AG04449 (cell line): ENCODE measurements at regions not wholly inside any gene's neighbourhood (a gene's known extent, or its start where the extent isn't known, plus 50 kb on each side); places are given as distances from the start of the nearest gene placed in this dataset.

Experiments
- CTCF ChIA-PET: fragments of 350-600 bp; formaldehyde crosslinking; extraction: SDS; loops from one replicate; lab custom pipeline; 2021; ENCODE audit warnings: antibody characterized with exemption; lab: Yijun Ruan, JAX
- POLR2A ChIA-PET: fragments of 400-600, 350-600 bp; formaldehyde crosslinking; extraction: SDS; loops from one replicate; lab custom pipeline; 2020; ENCODE audit warnings: antibody characterized with exemption, inconsistent platforms; lab: Yijun Ruan, JAX
- DNase-seq: peaks from one replicate; pipeline ENCODE4 v3.0.0-alpha.2; 2010; ENCODE audit warnings: low read depth, low spot score
- H3K4me3 ChIP-seq: 2 replicates; pipeline ENCODE4 v1.5.1; 2011; ENCODE audit warnings: low read depth, mild to moderate bottlenecking, control low read depth, low read length
- CTCF ChIP-seq: IDR thresholded peaks from one replicate; pipeline ENCODE4 v1.5.1; 2011; ENCODE audit warnings: mild to moderate bottlenecking, moderate library complexity, low read length, control low read depth, inconsistent platforms; ENCODE audit not compliant: insufficient read depth; ENCODE audit errors: missing control alignments

- DNase-seq, result no peak
- TF ChIP-seq CTCF, result no peak
- ChIA-PET CTCF (no interaction called here), POLR2A (no interaction called here)
- no peak overlapping the region for H3K4me3 ChIP-seq
Measured at GRCh38 chr12:42698213-42698612, 108.7 kb upstream of the PRICKLE1 start.

- no peak overlapping the region for H3K4me3 ChIP-seq
- TF ChIP-seq CTCF, result no peak
- CTCF ChIA-PET, result no interaction called here
- DNase-seq, result no peak
- POLR2A ChIA-PET, result no interaction called here
Measured at GRCh38 chr12:42696406-42697149, 107.0 kb upstream of the PRICKLE1 start.

GRCh38 chr12:42695490-42695995 lies 106.0 kb upstream of the PRICKLE1 start:
- CTCF ChIA-PET, result no interaction called here
- no peak for TF ChIP-seq CTCF
- H3K4me3 ChIP-seq, result no peak overlapping the region

GRCh38 chr12:42692749-42693148 lies 103.2 kb upstream of the PRICKLE1 start:
- no peak for DNase-seq
- no peak overlapping the region for H3K4me3 ChIP-seq
- ChIA-PET CTCF (no interaction called here), POLR2A (no interaction called here)
- no peak for TF ChIP-seq CTCF

More at GRCh38 chr12:42695490-42695995, 106.0 kb upstream of the PRICKLE1 start:
- POLR2A ChIA-PET, result no interaction called here
- DNase-seq, result no peak

GRCh38 chr12:42691991-42692557 lies 102.5 kb upstream of the PRICKLE1 start:
- no peak overlapping the region for H3K4me3 ChIP-seq
- TF ChIP-seq CTCF, result no peak
- ChIA-PET POLR2A (no interaction called here), CTCF (no interaction called here)
- no peak for DNase-seq

- ChIA-PET CTCF (no interaction called here), POLR2A (no interaction called here)
- H3K4me3 ChIP-seq, result no peak overlapping the region
- no peak for DNase-seq
- no peak for TF ChIP-seq CTCF
Measured at GRCh38 chr12:42690264-42690663, 100.7 kb upstream of the PRICKLE1 start.
